ENCODE measurements at regions not wholly inside any gene's neighbourhood (a gene's known extent, or its start where the extent isn't known, plus 50 kb on each side); places are given as distances from the start of the nearest gene placed in this dataset.

DNA sequence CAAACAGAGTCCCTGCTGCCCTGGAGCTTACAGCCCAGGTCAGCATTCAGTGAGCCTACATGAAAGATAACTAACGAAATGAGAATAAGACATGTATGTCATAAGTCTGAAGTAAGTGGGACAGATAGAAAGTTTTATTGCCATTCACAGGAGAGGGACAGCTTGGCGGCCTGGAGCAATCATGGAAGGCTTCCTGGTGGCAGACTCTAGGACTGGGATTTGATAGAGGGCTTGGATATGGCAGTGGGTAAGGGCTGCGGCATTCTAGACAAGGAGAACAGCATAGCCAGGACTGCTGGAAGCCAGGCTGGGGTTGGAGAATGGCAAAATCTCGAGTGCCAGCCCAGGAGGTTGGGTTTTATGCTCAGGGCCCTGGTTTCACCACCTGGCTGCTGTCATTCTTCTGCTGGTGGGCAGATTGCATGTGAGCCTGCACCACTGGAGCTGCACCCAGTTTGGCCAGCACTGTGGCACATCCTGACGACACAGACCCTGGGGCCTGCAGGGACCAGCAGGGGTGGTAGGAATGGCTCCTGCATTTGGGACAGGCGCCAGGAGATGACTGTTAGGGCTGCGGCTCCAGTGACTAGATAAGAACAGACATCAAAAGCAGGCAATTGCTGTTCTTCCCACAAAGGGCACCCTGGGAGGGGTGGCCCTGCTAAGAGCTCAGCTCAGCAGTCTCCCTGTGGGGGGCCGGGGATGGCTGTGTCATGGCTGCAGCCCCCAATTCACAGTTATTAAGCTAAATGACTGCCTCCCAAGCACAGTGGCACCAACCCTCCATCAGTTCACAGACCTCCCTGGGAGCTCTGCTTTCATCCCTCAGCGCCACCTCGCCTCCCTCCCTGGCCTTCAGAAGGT, 161.1 kb downstream of the RPS24 start:
- 91 to 94% methylated on average over 10 of the region's 10 CpGs for WGBS, 2 donors
- intact Hi-C loops (cut with DNase I): no loop called here
- Histone ChIP-seq H3K27ac (no peak overlapping the region), H3K9me3 (no peaks in the 10 kb centered on the region), H3K4me3 (replicated peaks in 1 of 3) (no peak overlapping the region), H3K36me3 (no peaks in the 10 kb centered on the region), H3K4me1 (no peaks in the 10 kb centered on the region), H3K27me3 (no peaks in the 10 kb centered on the region)
- TF ChIP-seq, protein P1, sequence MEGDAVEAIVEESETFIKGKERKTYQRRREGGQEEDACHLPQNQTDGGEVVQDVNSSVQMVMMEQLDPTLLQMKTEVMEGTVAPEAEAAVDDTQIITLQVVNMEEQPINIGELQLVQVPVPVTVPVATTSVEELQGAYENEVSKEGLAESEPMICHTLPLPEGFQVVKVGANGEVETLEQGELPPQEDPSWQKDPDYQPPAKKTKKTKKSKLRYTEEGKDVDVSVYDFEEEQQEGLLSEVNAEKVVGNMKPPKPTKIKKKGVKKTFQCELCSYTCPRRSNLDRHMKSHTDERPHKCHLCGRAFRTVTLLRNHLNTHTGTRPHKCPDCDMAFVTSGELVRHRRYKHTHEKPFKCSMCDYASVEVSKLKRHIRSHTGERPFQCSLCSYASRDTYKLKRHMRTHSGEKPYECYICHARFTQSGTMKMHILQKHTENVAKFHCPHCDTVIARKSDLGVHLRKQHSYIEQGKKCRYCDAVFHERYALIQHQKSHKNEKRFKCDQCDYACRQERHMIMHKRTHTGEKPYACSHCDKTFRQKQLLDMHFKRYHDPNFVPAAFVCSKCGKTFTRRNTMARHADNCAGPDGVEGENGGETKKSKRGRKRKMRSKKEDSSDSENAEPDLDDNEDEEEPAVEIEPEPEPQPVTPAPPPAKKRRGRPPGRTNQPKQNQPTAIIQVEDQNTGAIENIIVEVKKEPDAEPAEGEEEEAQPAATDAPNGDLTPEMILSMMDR (IDR thresholded peaks at IDR 0.05): no peak
- no peak for TF ChIP-seq POLR2A (IDR thresholded peaks at IDR 0.05)
- no peak for DNase-seq

DNA sequence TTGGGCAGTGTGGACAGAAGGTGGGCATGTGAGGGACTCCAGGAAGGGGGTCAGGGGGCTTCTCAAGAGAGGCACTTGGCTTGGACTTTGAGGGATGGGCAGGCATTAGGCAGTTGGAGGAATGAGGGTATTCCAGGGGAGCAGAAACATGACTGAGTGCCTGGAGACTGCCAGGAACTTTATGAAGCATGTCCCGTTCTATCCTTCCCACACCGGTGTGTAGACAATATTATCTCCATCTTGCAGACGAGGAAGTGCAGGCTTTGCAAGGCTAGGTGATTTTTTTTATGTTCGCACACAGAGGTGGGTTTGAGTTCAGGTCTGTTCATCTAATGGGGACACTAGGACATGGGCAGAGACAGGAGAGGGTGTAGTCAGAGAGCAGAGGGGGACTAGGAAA, 162.7 kb downstream of the RPS24 start:
- Histone ChIP-seq H3K4me3 (replicated peaks in 1 of 3) (no peak overlapping the region), H3K4me1 (no peaks in the 10 kb centered on the region), H3K27me3 (no peaks in the 10 kb centered on the region), H3K36me3 (no peaks in the 10 kb centered on the region), H3K27ac (no peak overlapping the region), H3K9me3 (no peaks in the 10 kb centered on the region)
- intact Hi-C loops (cut with DNase I): no loop called here
- DNase-seq: no peak
- TF ChIP-seq POLR2A (IDR thresholded peaks at IDR 0.05): no peak
- TF ChIP-seq, protein P1 (IDR thresholded peaks at IDR 0.05): no peak
- WGBS, 2 donors: 74 to 75% methylated on average over 4 of the region's 4 CpGs

DNA sequence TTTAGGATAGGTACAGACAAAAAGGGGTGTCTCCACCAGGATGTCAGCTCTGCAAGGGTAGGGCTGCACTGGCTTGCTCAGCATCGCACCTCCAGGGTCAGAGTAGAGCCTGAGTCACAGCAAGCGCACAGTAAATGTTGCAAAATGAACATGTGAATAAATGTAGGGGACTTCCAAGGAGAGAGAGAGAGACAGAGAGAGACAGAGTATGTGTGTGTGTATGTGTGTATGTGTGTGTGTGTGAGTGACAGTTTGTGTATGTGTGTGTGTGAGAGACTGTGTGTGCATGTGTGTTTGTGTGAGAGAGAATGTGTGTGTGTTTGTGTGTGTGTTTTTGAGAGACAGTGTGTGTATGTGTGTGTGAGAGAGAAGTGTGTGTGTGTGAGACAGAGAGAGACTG, 163.3 kb downstream of the RPS24 start:
- Histone ChIP-seq H3K27ac (no peak overlapping the region), H3K36me3 (no peaks in the 10 kb centered on the region), H3K27me3 (no peaks in the 10 kb centered on the region), H3K9me3 (no peaks in the 10 kb centered on the region), H3K4me1 (no peaks in the 10 kb centered on the region), H3K4me3 (replicated peaks in 1 of 3) (no peak overlapping the region)
- no peak for DNase-seq
- 73 to 93% methylated on average over 2 of the region's 2 CpGs for WGBS, 2 donors
- TF ChIP-seq POLR2A (IDR thresholded peaks at IDR 0.05): no peak
- TF ChIP-seq, protein P1 (IDR thresholded peaks at IDR 0.05): no peak
- intact Hi-C loops (cut with DNase I): no loop called here

DNA sequence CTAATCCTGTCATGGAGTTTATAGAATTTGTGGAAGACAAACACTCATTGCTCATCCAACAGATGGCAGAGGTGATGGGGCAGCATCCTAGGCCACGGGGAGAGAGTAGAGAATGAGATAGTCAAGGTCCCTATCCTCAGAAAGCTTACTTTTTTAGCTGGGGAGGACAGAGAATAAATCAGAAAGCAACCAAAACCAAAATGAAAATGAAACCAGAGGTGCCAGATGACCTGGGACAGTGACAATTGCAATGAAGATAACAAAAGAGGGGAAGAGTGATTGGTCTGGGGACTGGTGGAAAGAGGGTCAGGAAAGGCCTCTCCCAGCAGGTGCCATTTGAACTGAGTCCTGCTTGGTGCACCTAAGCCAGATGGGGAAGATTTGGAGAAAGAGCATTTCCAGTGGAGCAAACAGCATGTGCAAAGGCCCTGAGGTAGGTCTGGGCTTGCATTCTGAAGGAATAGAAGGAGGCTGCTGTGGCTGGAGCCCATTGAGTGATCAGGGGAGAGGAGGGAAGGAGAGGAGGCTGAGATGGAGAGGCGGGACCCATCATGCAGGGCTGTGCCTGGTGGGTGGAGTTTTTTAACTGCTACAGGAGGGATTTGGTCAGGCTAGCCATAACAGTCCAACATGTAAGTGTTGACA, 164.1 kb downstream of the RPS24 start:
- no peak for DNase-seq
- intact Hi-C loops (cut with DNase I): no loop called here
- Histone ChIP-seq H3K4me1 (no peaks in the 10 kb centered on the region), H3K27me3 (no peaks in the 10 kb centered on the region), H3K36me3 (no peaks in the 10 kb centered on the region), H3K27ac (no peak overlapping the region), H3K9me3 (no peaks in the 10 kb centered on the region), H3K4me3 (replicated peaks in 1 of 3) (no peak overlapping the region)
- WGBS, 2 donors: 93 to 94% methylated on average over 2 of the region's 2 CpGs
- TF ChIP-seq, protein P1 (IDR thresholded peaks at IDR 0.05): no peak
- no peak for TF ChIP-seq POLR2A (IDR thresholded peaks at IDR 0.05)

All from thyroid gland (tissue), 4 donors.